HL-60 (cell line): ENCODE measurements at regions not wholly inside any gene's neighbourhood (a gene's known extent, or its start where the extent isn't known, plus 50 kb on each side); places are given as distances from the start of the nearest gene placed in this dataset.
"Not testable (repeated sequence)": the region's sequence is repeated elsewhere in the genome, so short reads cannot be mapped to it uniquely, and the experiment has no call there.

Source experiments
- DNase-seq, 2 experiments: peaks; one replicate each; pipeline ENCODE4 v3.0.0-alpha.2; 2010 to 2020; ENCODE audit warnings: low read depth in 1 of 2, low spot score in 1 of 2
- H3K27ac ChIP-seq: fragments of 250-450 bp; sonication (Bioruptor Pico); replicated peaks from 2 replicates; pipeline ENCODE4 v1.5.1; 2020; ENCODE audit warnings: mild to moderate bottlenecking, moderate library complexity
- H3K27me3 ChIP-seq: fragments of 250-450 bp; sonication (Bioruptor Pico); 2 replicates; pipeline ENCODE4 v1.5.1; 2021; ENCODE audit warnings: mild to moderate bottlenecking, moderate library complexity; ENCODE audit not compliant: insufficient read depth, poor library complexity, severe bottlenecking
- H3K4me3 ChIP-seq: replicated peaks from 2 replicates; pipeline ENCODE4 v1.5.1; 2011; ENCODE audit warnings: mild to moderate bottlenecking, control low read depth, low read length; ENCODE audit not compliant: insufficient read depth
- CTCF ChIP-seq: IDR thresholded peaks from one replicate; pipeline ENCODE4 v1.5.1; 2011; ENCODE audit warnings: low read length, control low read depth, inconsistent platforms; ENCODE audit not compliant: insufficient read depth
- GABPA ChIP-seq: IDR thresholded peaks from 2 replicates; pipeline ENCODE4 v1.6.1; 2012; ENCODE audit warnings: low read depth
- POLR2AphosphoS5 ChIP-seq: IDR thresholded peaks from 2 replicates; pipeline ENCODE4 v1.6.1; 2012; ENCODE audit warnings: low read depth
- REST ChIP-seq: IDR thresholded peaks from 2 replicates; pipeline ENCODE4 v1.6.1; 2012; ENCODE audit warnings: low read depth; ENCODE audit not compliant: insufficient replicate concordance
- SPI1 ChIP-seq: IDR thresholded peaks from 2 replicates; pipeline ENCODE4 v1.6.1; 2012; ENCODE audit warnings: low read depth, mild to moderate bottlenecking, borderline replicate concordance

GRCh38 chr18:38167623-38168022 is 602.0 kb upstream of the CELF4 start:
- no peak for DNase-seq
- Histone ChIP-seq H3K4me3 (no peak overlapping the region), H3K27me3 (no peaks in the 10 kb centered on the region), H3K27ac (no peak overlapping the region)
- TF ChIP-seq GABPA (no peak), REST (no peak), SPI1 (no peak), CTCF (no peak), POLR2AphosphoS5 (no peak)

GRCh38 chr18:38153116-38153515 is 587.5 kb upstream of the CELF4 start:
- H3K4me3 ChIP-seq, result not testable (repeated sequence)

GRCh38 chr18:38116716-38117115 is 551.1 kb upstream of the CELF4 start:
- TF ChIP-seq POLR2AphosphoS5 (no peak), GABPA (no peak), CTCF (no peak), REST (no peak), SPI1 (no peak)
- H3K27me3 ChIP-seq, result no peaks in the 10 kb centered on the region
- H3K4me3 ChIP-seq, result no peak overlapping the region
- H3K27ac ChIP-seq, result no peak overlapping the region
- no peak for DNase-seq

More at GRCh38 chr18:38153116-38153515, 587.5 kb upstream of the CELF4 start:
- H3K27me3 ChIP-seq, H3K27ac ChIP-seq, DNase-seq: not testable (repeated sequence)

GRCh38 chr18:38115201-38115600 is 549.6 kb upstream of the CELF4 start:
- Histone ChIP-seq H3K27me3 (no peaks in the 10 kb centered on the region), H3K27ac (no peak overlapping the region), H3K4me3 (no peak overlapping the region)
- no peak for DNase-seq
- TF ChIP-seq CTCF (no peak), REST (no peak), POLR2AphosphoS5 (no peak), GABPA (no peak)
